A549 (cell line): ENCODE measurements at regions not wholly inside any gene's neighbourhood (a gene's known extent, or its start where the extent isn't known, plus 50 kb on each side); places are given as distances from the start of the nearest gene placed in this dataset.

ENCODE experiments used
- CBX8 ChIP-seq: fragments of 200-600 bp; sonication (generic); IDR thresholded peaks from 2 replicates; pipeline ENCODE4 v1.6.1; 2016
- CHD4 ChIP-seq: fragments of 200-600 bp; sonication (generic); IDR thresholded peaks from 2 replicates; pipeline ENCODE4 v1.6.1; 2016; ENCODE audit warnings: antibody characterized with exemption, mild to moderate bottlenecking, borderline replicate concordance
- ESRRA ChIP-seq: fragments of 150-350 bp; IDR thresholded peaks from 2 replicates; pipeline ENCODE4 v1.6.1; 2014; ENCODE audit warnings: mild to moderate bottlenecking, low read length, borderline replicate concordance
- HOXA7 ChIP-seq: fragments of 250-450 bp; sonication (Bioruptor Pico); IDR thresholded peaks from 2 replicates; pipeline ENCODE4 v1.5.0; 2020; ENCODE audit warnings: mild to moderate bottlenecking, moderate library complexity
- JUN ChIP-seq, 2 experiments: fragments of >200 bp; sonication (Bioruptor Twin); formaldehyde crosslinking; IDR thresholded peaks; 2 replicates in 1 of 2; 3 replicates in 1 of 2; pipeline ENCODE4 v1.6.1; 2016 to 2017
- MAX ChIP-seq: IDR thresholded peaks from 2 replicates; pipeline ENCODE4 v1.6.1; 2012
- MAZ ChIP-seq: fragments of 150-350 bp; IDR thresholded peaks from 2 replicates; pipeline ENCODE4 v1.6.1; 2014; ENCODE audit warnings: antibody characterized with exemption, low read depth, low read length, borderline replicate concordance
- POLR2A ChIP-seq: IDR thresholded peaks from 2 replicates; pipeline ENCODE4 v1.6.1; 2012; ENCODE audit warnings: mild to moderate bottlenecking, low read length
- RFX5 ChIP-seq: fragments of 450-650 bp; IDR thresholded peaks from 2 replicates; pipeline ENCODE4 v1.7.1; 2014; ENCODE audit warnings: antibody characterized with exemption, mild to moderate bottlenecking, moderate library complexity
- USF2 ChIP-seq: fragments of 450-650 bp; IDR thresholded peaks from 2 replicates; pipeline ENCODE4 v1.6.1; 2014; ENCODE audit warnings: antibody characterized with exemption
- TF ChIP-seq, protein P1 (sequence below): fragments of >200 bp; sonication (Bioruptor Twin); formaldehyde crosslinking; IDR thresholded peaks from 3 replicates; pipeline ENCODE4 v1.6.1; 2016
- TF ChIP-seq, protein P2 (sequence below): fragments of >200 bp; sonication (Bioruptor Twin); formaldehyde crosslinking; IDR thresholded peaks from 3 replicates; pipeline ENCODE4 v1.5.1; 2016

GRCh38 chr12:131443019-131444000, 267.6 kb upstream of the SFSWAP start:
- TF ChIP-seq, protein P1, sequence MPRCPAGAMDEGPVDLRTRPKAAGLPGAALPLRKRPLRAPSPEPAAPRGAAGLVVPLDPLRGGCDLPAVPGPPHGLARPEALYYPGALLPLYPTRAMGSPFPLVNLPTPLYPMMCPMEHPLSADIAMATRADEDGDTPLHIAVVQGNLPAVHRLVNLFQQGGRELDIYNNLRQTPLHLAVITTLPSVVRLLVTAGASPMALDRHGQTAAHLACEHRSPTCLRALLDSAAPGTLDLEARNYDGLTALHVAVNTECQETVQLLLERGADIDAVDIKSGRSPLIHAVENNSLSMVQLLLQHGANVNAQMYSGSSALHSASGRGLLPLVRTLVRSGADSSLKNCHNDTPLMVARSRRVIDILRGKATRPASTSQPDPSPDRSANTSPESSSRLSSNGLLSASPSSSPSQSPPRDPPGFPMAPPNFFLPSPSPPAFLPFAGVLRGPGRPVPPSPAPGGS, result no peak
- no peak for TF ChIP-seq CHD4
- no peak for TF ChIP-seq CBX8
- TF ChIP-seq, protein P2, sequence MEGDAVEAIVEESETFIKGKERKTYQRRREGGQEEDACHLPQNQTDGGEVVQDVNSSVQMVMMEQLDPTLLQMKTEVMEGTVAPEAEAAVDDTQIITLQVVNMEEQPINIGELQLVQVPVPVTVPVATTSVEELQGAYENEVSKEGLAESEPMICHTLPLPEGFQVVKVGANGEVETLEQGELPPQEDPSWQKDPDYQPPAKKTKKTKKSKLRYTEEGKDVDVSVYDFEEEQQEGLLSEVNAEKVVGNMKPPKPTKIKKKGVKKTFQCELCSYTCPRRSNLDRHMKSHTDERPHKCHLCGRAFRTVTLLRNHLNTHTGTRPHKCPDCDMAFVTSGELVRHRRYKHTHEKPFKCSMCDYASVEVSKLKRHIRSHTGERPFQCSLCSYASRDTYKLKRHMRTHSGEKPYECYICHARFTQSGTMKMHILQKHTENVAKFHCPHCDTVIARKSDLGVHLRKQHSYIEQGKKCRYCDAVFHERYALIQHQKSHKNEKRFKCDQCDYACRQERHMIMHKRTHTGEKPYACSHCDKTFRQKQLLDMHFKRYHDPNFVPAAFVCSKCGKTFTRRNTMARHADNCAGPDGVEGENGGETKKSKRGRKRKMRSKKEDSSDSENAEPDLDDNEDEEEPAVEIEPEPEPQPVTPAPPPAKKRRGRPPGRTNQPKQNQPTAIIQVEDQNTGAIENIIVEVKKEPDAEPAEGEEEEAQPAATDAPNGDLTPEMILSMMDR, result no peak
- TF ChIP-seq MAZ, result no peak
- TF ChIP-seq POLR2A, result no peak
- TF ChIP-seq RFX5, result no peak
- no peak for TF ChIP-seq MAX
- no peak for TF ChIP-seq ESRRA
- no peak for TF ChIP-seq USF2
- no peak for TF ChIP-seq HOXA7 (CRISPR knock-in tag)
- TF ChIP-seq JUN (IDR thresholded peaks at IDR 0.05), result no peak
